ENCODE measurements at regions not wholly inside any gene's neighbourhood (a gene's known extent, or its start where the extent isn't known, plus 50 kb on each side); places are given as distances from the start of the nearest gene placed in this dataset.

- TF ChIP-seq CTCF (tag by site-specific recombination; IDR thresholded peaks at IDR 0.05) (no peak), ZNF704 (tag by site-specific recombination; IDR thresholded peaks at IDR 0.05) (no peak), ZNF280D (tag by site-specific recombination; IDR thresholded peaks at IDR 0.05) (no peak), REST (tag by site-specific recombination; IDR thresholded peaks at IDR 0.05) (no peak), ZNF76 (tag by site-specific recombination; IDR thresholded peaks at IDR 0.05; ENCODE audit: borderline replicate concordance, low read depth) (no peak), ZNF473 (tag by site-specific recombination; IDR thresholded peaks at IDR 0.05) (no peak), ZNF138 (tag by site-specific recombination; IDR thresholded peaks at IDR 0.05; ENCODE audit: borderline replicate concordance) (no peak), ZBTB48 (tag by site-specific recombination; IDR thresholded peaks at IDR 0.05) (no peak), ZFP3 (tag by site-specific recombination; IDR thresholded peaks at IDR 0.05; ENCODE audit: low read depth) (no peak), ZNF776 (tag by site-specific recombination; IDR thresholded peaks at IDR 0.05; ENCODE audit: borderline replicate concordance) (no peak)
Measured at GRCh38 chr22:49482811-49483210, 344.9 kb downstream of the BRD1 start.
